ENCODE measurements at regions not wholly inside any gene's neighbourhood (a gene's known extent, or its start where the extent isn't known, plus 50 kb on each side); places are given as distances from the start of the nearest gene placed in this dataset.

GRCh38 chr17:13727441-13728171 is 125.9 kb upstream of the HS3ST3A1 start:
- Histone ChIP-seq H3K27ac (ENCODE audit: low read depth in 1 of 2, low read length in 2 of 2) (no peak overlapping the region), H3K9ac (ENCODE audit: low read depth in 1 of 2, low read length in 2 of 2) (no peak overlapping the region), H3K4me1 (ENCODE audit: control insufficient read depth in 4 of 4, insufficient read depth in 4 of 4, low read length in 3 of 4) (no peaks in the 10 kb centered on the region), H3K36me3 (ENCODE audit: control insufficient read depth in 4 of 4, insufficient read depth in 3 of 4, low read depth in 1 of 4, low read length in 3 of 4) (no peaks in the 10 kb centered on the region), H3K9me3 (ENCODE audit: control insufficient read depth in 4 of 4, low read length in 3 of 4) (no peaks in the 10 kb centered on the region), H3K27me3 (ENCODE audit: control insufficient read depth in 4 of 4, insufficient read depth in 4 of 4, low read length in 3 of 4) (no peaks in the 10 kb centered on the region), H3K4me3 (ENCODE audit: low read depth in 1 of 3, low read length in 3 of 3) (no peak overlapping the region)
- WGBS: 92% methylated on average over 6 of the region's 6 CpGs
- no peak for TF ChIP-seq FOXA1 (IDR thresholded peaks at IDR 0.05)
- TF ChIP-seq REST (IDR thresholded peaks at IDR 0.05): no peak
- no peak for TF ChIP-seq MAX (IDR thresholded peaks at IDR 0.05)
- no peak for TF ChIP-seq ATF3 (IDR thresholded peaks at IDR 0.05)
- TF ChIP-seq HNF4G (IDR thresholded peaks at IDR 0.05): no peak
- no peak for DNase-seq (ENCODE audit: low spot score)

- Histone ChIP-seq H3K27ac (ENCODE audit: low read depth in 1 of 2, low read length in 2 of 2) (no peak overlapping the region), H3K9me3 (ENCODE audit: control insufficient read depth in 4 of 4, low read length in 3 of 4) (no peaks in the 10 kb centered on the region), H3K4me1 (ENCODE audit: control insufficient read depth in 4 of 4, insufficient read depth in 4 of 4, low read length in 3 of 4) (no peaks in the 10 kb centered on the region), H3K36me3 (ENCODE audit: control insufficient read depth in 4 of 4, insufficient read depth in 3 of 4, low read depth in 1 of 4, low read length in 3 of 4) (no peaks in the 10 kb centered on the region), H3K4me3 (ENCODE audit: low read depth in 1 of 3, low read length in 3 of 3) (no peak overlapping the region), H3K9ac (ENCODE audit: low read depth in 1 of 2, low read length in 2 of 2) (no peak overlapping the region), H3K27me3 (ENCODE audit: control insufficient read depth in 4 of 4, insufficient read depth in 4 of 4, low read length in 3 of 4) (no peaks in the 10 kb centered on the region)
- WGBS: 72% methylated on average over 4 of the region's 4 CpGs
- TF ChIP-seq HNF4G (IDR thresholded peaks at IDR 0.05) (no peak), FOXA1 (IDR thresholded peaks at IDR 0.05) (no peak), JUND (IDR thresholded peaks at IDR 0.05) (no peak), CTCF (IDR thresholded peaks at IDR 0.05; ENCODE audit: low read depth, low read length, missing input control) (no peak), ZBTB33 (IDR thresholded peaks at IDR 0.05) (no peak), SP1 (IDR thresholded peaks at IDR 0.05) (no peak), REST (IDR thresholded peaks at IDR 0.05) (no peak), ATF3 (IDR thresholded peaks at IDR 0.05) (no peak), FOXA2 (IDR thresholded peaks at IDR 0.05) (no peak), YY1 (IDR thresholded peaks at IDR 0.05) (no peak), RXRA (IDR thresholded peaks at IDR 0.05) (no peak), TAF1 (conservative IDR thresholded peaks at IDR 0.05) (no peak), MAX (IDR thresholded peaks at IDR 0.05) (no peak), GABPA (IDR thresholded peaks at IDR 0.05 in 1 of 2, conservative IDR thresholded peaks at IDR 0.05 in 1 of 2) (no peak), NR2F2 (IDR thresholded peaks at IDR 0.05) (no peak), HNF4A (conservative IDR thresholded peaks at IDR 0.05) (no peak), RAD21 (IDR thresholded peaks at IDR 0.05) (no peak), EGR1 (IDR thresholded peaks at IDR 0.05; ENCODE audit: low read depth in 2 of 2) (no peak)
- no peak for DNase-seq (ENCODE audit: low spot score)
Measured at GRCh38 chr17:13728781-13729180, 127.1 kb upstream of the HS3ST3A1 start.
